Right renal pelvis (tissue), 4 donors: ENCODE measurements at regions not wholly inside any gene's neighbourhood (a gene's known extent, or its start where the extent isn't known, plus 50 kb on each side); places are given as distances from the start of the nearest gene placed in this dataset.
A peak's percentile ranks its signal among the peaks of the same experiment; 100 is the strongest.
"Not testable (repeated sequence)": the region's sequence is repeated elsewhere in the genome, so short reads cannot be mapped to it uniquely, and the experiment has no call there.

ENCODE experiments used
- DNase-seq, 4 donors: peaks; one replicate each; pipeline ENCODE4 v3.0.0-alpha.2; 2013; ENCODE audit warnings: low read depth in 4 of 4, low spot score in 3 of 4, missing footprints in 1 of 4

- no peak for DNase-seq
These were observed 812.8 kb upstream of the SLC35B3 start for GRCh38 chr6:9248133-9248532.

GRCh38 chr6:9240861-9241260 is 805.5 kb upstream of the SLC35B3 start:
- DNase-seq: no peak

GRCh38 chr6:9236443-9236842 is 801.1 kb upstream of the SLC35B3 start:
- no peak for DNase-seq

- DNase-seq: no peak
These were observed 798.3 kb upstream of the SLC35B3 start for GRCh38 chr6:9233686-9234085.

- no peak for DNase-seq
These were observed 797.9 kb upstream of the SLC35B3 start for GRCh38 chr6:9233226-9233625.

- no peak for DNase-seq
These were observed 790.1 kb upstream of the SLC35B3 start for GRCh38 chr6:9225441-9225871.

- no peak for DNase-seq
These were observed 789.2 kb upstream of the SLC35B3 start for GRCh38 chr6:9224539-9224938.

GRCh38 chr6:9213717-9214116 is 778.4 kb upstream of the SLC35B3 start:
- not testable (repeated sequence) for DNase-seq

GRCh38 chr6:9208966-9209365 is 773.6 kb upstream of the SLC35B3 start:
- DNase-seq: peak in 1 of 4 donors; percentile 12

GRCh38 chr6:9205645-9206044 is 770.3 kb upstream of the SLC35B3 start:
- no peak for DNase-seq

GRCh38 chr6:9204171-9204570 is 768.8 kb upstream of the SLC35B3 start:
- DNase-seq: no peak

GRCh38 chr6:9200712-9201111 is 765.4 kb upstream of the SLC35B3 start:
- no peak for DNase-seq

- DNase-seq: no peak
These were observed 762.4 kb upstream of the SLC35B3 start for GRCh38 chr6:9197726-9198125.

- DNase-seq: no peak
These were observed 760.0 kb upstream of the SLC35B3 start for GRCh38 chr6:9195322-9195721.

GRCh38 chr6:9192405-9192909 is 757.1 kb upstream of the SLC35B3 start:
- no peak for DNase-seq

GRCh38 chr6:9186148-9186547 is 750.8 kb upstream of the SLC35B3 start:
- no peak for DNase-seq

GRCh38 chr6:9178071-9178470 is 742.7 kb upstream of the SLC35B3 start:
- peak in 2 of 4 donors; percentile 10 for DNase-seq

- no peak for DNase-seq
These were observed 737.9 kb upstream of the SLC35B3 start for GRCh38 chr6:9173229-9173628.

- no peak for DNase-seq
These were observed 736.8 kb upstream of the SLC35B3 start for GRCh38 chr6:9172096-9172495.

GRCh38 chr6:9168669-9169068 is 733.3 kb upstream of the SLC35B3 start:
- no peak for DNase-seq

- DNase-seq: no peak
These were observed 726.4 kb upstream of the SLC35B3 start for GRCh38 chr6:9161731-9162130.

- no peak for DNase-seq
These were observed 723.7 kb upstream of the SLC35B3 start for GRCh38 chr6:9159051-9159450.

- no peak for DNase-seq
These were observed 720.5 kb upstream of the SLC35B3 start for GRCh38 chr6:9155836-9156235.
